RWPE2 (cell line): ENCODE measurements at regions not wholly inside any gene's neighbourhood (a gene's known extent, or its start where the extent isn't known, plus 50 kb on each side); places are given as distances from the start of the nearest gene placed in this dataset.

Source experiments
- ATAC-seq: fragments of 200-7000 bp; cut with Tn5 transposase; 3 replicates; pipeline ENCODE4 v1.9.1; 2021; ENCODE audit warnings: low read depth
- DNase-seq: peaks from one replicate; pipeline ENCODE4 v3.0.0-alpha.2; 2020; ENCODE audit warnings: low spot score
- H3K27ac ChIP-seq: fragments of 450-650 bp; 2 replicates; pipeline ENCODE4 v1.5.1; 2017; ENCODE audit warnings: mild to moderate bottlenecking; ENCODE audit not compliant: poor library complexity, severe bottlenecking
- H3K27me3 ChIP-seq: fragments of 250-450 bp; sonication (Bioruptor Pico); 2 replicates; pipeline ENCODE4 v1.5.1; 2021; ENCODE audit warnings: mild to moderate bottlenecking, moderate library complexity; ENCODE audit not compliant: insufficient read depth, poor library complexity, severe bottlenecking
- H3K36me3 ChIP-seq: fragments of 250-450 bp; sonication (Bioruptor Pico); 2 replicates; pipeline ENCODE4 v1.5.1; 2020; ENCODE audit warnings: low read depth, mild to moderate bottlenecking, moderate library complexity
- H3K4me1 ChIP-seq: fragments of 250-450 bp; sonication (Bioruptor Pico); 2 replicates; pipeline ENCODE4 v1.5.1; 2021; ENCODE audit warnings: mild to moderate bottlenecking, moderate library complexity; ENCODE audit not compliant: insufficient read depth, poor library complexity, severe bottlenecking
- H3K4me3 ChIP-seq: fragments of 250-450 bp; sonication (Bioruptor Pico); 2 replicates; pipeline ENCODE4 v1.5.1; 2021; ENCODE audit warnings: mild to moderate bottlenecking, moderate library complexity; ENCODE audit not compliant: severe bottlenecking
- H3K9me3 ChIP-seq: fragments of 250-450 bp; sonication (Bioruptor Pico); 2 replicates; pipeline ENCODE4 v1.5.1; 2021; ENCODE audit warnings: mild to moderate bottlenecking, moderate library complexity; ENCODE audit not compliant: severe bottlenecking
- CTCF ChIP-seq: fragments of 450-650 bp; IDR thresholded peaks from one replicate; pipeline ENCODE4 v1.5.1; 2017; ENCODE audit warnings: mild to moderate bottlenecking, moderate library complexity; ENCODE audit not compliant: poor library complexity, severe bottlenecking

DNA sequence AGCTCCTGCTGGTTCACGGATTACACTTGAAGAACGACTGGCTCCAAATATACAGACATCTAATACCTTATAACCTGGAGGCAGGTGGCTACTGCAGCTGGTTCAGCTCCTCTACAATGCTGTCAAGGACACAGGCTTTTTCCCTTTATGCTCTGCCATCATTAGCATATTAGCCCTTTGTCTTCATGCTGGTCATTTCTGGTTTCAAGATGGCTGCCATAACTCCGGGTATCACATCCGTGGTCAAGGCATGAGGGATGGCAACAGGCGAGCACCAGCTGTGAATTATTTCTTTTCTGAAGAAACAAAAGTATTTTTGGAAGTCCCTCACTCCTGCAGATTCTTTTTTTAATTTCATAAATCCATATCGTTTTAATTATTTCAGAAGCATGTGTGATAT is 124.3 kb upstream of the MED13 start:
- H3K9me3 ChIP-seq, result no peaks in the 10 kb centered on the region
- H3K27ac ChIP-seq, result no peak overlapping the region
- ATAC-seq (no peak), DNase-seq (no peak)
- H3K4me1 ChIP-seq, result no peaks in the 10 kb centered on the region
- TF ChIP-seq CTCF, result no peak
- H3K27me3 ChIP-seq, result no peaks in the 10 kb centered on the region
- no peak overlapping the region for H3K4me3 ChIP-seq
- H3K36me3 ChIP-seq, result no peaks in the 10 kb centered on the region

DNA sequence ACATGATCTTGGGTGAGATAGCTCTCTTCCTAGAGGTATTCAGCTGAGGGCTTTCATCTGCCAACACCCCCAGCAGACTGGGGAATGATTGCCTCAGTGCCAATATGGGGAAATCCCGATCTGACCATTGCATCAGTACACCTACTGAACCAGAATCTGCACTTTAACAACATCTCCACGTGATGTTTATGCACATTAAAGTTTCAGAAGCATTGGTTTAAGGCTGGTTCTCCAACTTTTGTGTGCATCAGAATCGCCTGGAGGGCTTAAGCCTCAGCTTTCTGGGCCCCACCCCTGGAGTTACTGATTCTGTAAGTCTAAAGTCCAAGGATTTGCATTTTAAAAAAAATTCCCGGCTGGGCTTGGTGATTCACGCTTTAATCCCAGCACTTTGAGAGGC is 123.6 kb upstream of the MED13 start:
- H3K4me1 ChIP-seq, result no peaks in the 10 kb centered on the region
- H3K27me3 ChIP-seq, result no peaks in the 10 kb centered on the region
- no peaks in the 10 kb centered on the region for H3K9me3 ChIP-seq
- TF ChIP-seq CTCF, result no peak
- DNase-seq (no peak), ATAC-seq (no peak; the same call in 2 of the 3 replicates)
- H3K4me3 ChIP-seq, result no peak overlapping the region
- no peaks in the 10 kb centered on the region for H3K36me3 ChIP-seq
- H3K27ac ChIP-seq, result no peak overlapping the region

GRCh38 chr17:62187681-62188080 is 122.6 kb upstream of the MED13 start:
- no peaks in the 10 kb centered on the region for H3K36me3 ChIP-seq
- no peaks in the 10 kb centered on the region for H3K27me3 ChIP-seq
- DNase-seq (no peak), ATAC-seq (no peak)
- no peaks in the 10 kb centered on the region for H3K4me1 ChIP-seq
- H3K4me3 ChIP-seq, result no peak overlapping the region
- H3K9me3 ChIP-seq, result no peaks in the 10 kb centered on the region
- no peak overlapping the region for H3K27ac ChIP-seq
- TF ChIP-seq CTCF, result no peak

DNA sequence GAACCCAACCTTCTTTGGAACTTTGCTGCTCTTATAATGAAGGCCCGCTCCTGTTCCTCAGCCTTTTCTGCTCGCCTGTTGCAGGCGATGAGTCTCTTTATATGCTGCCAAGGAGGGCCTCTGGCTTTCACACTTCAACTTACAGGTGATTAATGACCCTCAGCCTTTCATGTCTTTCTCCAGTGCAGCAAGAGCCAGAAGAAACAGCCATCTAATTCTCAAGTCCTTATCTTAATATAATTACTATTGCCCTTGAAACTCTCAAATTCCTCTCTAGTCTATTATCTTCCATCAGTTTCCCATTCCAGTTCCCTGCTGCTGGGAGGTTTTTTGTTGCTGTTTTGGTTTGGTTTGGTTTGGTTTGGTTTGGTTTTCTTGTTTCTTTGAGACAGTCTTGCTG is 121.8 kb upstream of the MED13 start:
- Histone ChIP-seq H3K27me3 (no peaks in the 10 kb centered on the region), H3K36me3 (no peaks in the 10 kb centered on the region), H3K4me3 (no peak overlapping the region), H3K9me3 (no peaks in the 10 kb centered on the region), H3K27ac (no peak overlapping the region), H3K4me1 (no peaks in the 10 kb centered on the region)
- ATAC-seq, result no peak
- no peak for DNase-seq
- TF ChIP-seq CTCF, result no peak

GRCh38 chr17:62180772-62181171 is 115.7 kb upstream of the MED13 start:
- H3K27ac ChIP-seq, result no peak overlapping the region
- H3K27me3 ChIP-seq, result no peaks in the 10 kb centered on the region
- H3K9me3 ChIP-seq, result no peaks in the 10 kb centered on the region
- DNase-seq (no peak), ATAC-seq (no peak)
- no peak overlapping the region for H3K4me3 ChIP-seq
- H3K36me3 ChIP-seq, result no peaks in the 10 kb centered on the region
- peaks cover 15% of the 10 kb centered on the region for H3K4me1 ChIP-seq
- TF ChIP-seq CTCF, result no peak
